HepG2 (cell line): ENCODE measurements at regions not wholly inside any gene's neighbourhood (a gene's known extent, or its start where the extent isn't known, plus 50 kb on each side); places are given as distances from the start of the nearest gene placed in this dataset.

Source experiments
- ATAC-seq: fragments of 200-7000 bp; cut with Tn5 transposase; 3 replicates; pipeline ENCODE4 v1.9.1; 2020; ENCODE audit warnings: mild to moderate bottlenecking, moderate library complexity
- BruUV-seq: library from RNA; stranded (reverse); fragments of 400-500 nt; replicated peaks from 2 replicates; lab custom pipeline; 2021; lab: Mats Ljungman, UMichigan
- CTCF ChIA-PET: fragments of 300-600 bp; formaldehyde crosslinking; extraction: SDS; loops from one replicate; lab custom pipeline; 2021; ENCODE audit warnings: low total read pairs, inconsistent platforms, low intra/inter-chr PET ratio; lab: Yijun Ruan, JAX
- POLR2A ChIA-PET: fragments of 350-600 bp; sonication (Branson Sonifier 250); formaldehyde crosslinking; loops from one replicate; lab custom pipeline; 2020; ENCODE audit warnings: antibody characterized with exemption, inconsistent platforms; lab: Yijun Ruan, JAX
- DNase-seq: peaks from one replicate; pipeline ENCODE4 v3.0.0-alpha.2; 2015; ENCODE audit warnings: low spot score
- FAIRE-seq: peaks from 3 replicates; lab custom pipeline; 2011; peaks lifted over from hg19 to GRCh38; lab: Jason Lieb, UNC
- H2AFZ ChIP-seq: one replicate; pipeline ENCODE4 v1.6.1; 2011; ENCODE audit warnings: low read length, inconsistent platforms
- H3K27ac ChIP-seq: fragments of 300-600 bp; 3 replicates; pipeline ENCODE4 v1.8.0; 2011; ENCODE audit warnings: mixed run types, mild to moderate bottlenecking, mixed read lengths, low read length, inconsistent platforms; ENCODE audit not compliant: insufficient read depth; ENCODE audit errors: extremely low read length
- H3K27me3 ChIP-seq, 2 experiments: fragments of 200-600 bp in 1 of 2; 2 replicates in 1 of 2; 3 replicates in 1 of 2; pipeline versions ENCODE4 v1.6.0 to v1.8.0; 2011; ENCODE audit warnings: low read length in 2 of 2, mild to moderate bottlenecking in 2 of 2, moderate library complexity in 2 of 2, inconsistent platforms in 1 of 2; ENCODE audit not compliant: insufficient read depth in 2 of 2, control insufficient read depth in 1 of 2
- H3K36me3 ChIP-seq, 2 experiments: fragments of 200-600 bp in 1 of 2; replicated peaks in 1 of 2; 2 replicates in 1 of 2; 3 replicates in 1 of 2; pipeline versions ENCODE4 v1.5.1 to v1.8.0; 2011; ENCODE audit warnings: low read length in 2 of 2, inconsistent platforms in 1 of 2; ENCODE audit not compliant: insufficient read depth in 2 of 2, control insufficient read depth in 1 of 2
- H3K4me1 ChIP-seq: 2 replicates; pipeline ENCODE4 v1.5.1; 2012; ENCODE audit warnings: low read length, inconsistent platforms; ENCODE audit not compliant: insufficient read depth
- H3K4me2 ChIP-seq: 2 replicates; pipeline ENCODE4 v1.6.0; 2011; ENCODE audit warnings: low read depth, low read length, inconsistent platforms
- H3K4me3 ChIP-seq, 3 experiments: fragments of 200-600 bp in 1 of 3; sonication (generic), shearing (Covaris generic) in 1 of 3; replicated peaks in 1 of 3; 2 replicates each; pipeline ENCODE4 v1.5.1; 2011 to 2016; ENCODE audit warnings: low read length in 3 of 3, inconsistent platforms in 2 of 3, low read depth in 2 of 3, mild to moderate bottlenecking in 2 of 3, control low read depth in 1 of 3, mixed read lengths in 1 of 3; ENCODE audit not compliant: insufficient read depth in 1 of 3
- H3K79me2 ChIP-seq: one replicate; pipeline ENCODE4 v1.6.1; 2011; ENCODE audit warnings: low read length, inconsistent platforms; ENCODE audit not compliant: insufficient read depth
- H3K9ac ChIP-seq: 2 replicates; pipeline ENCODE4 v1.6.0; 2011; ENCODE audit warnings: mild to moderate bottlenecking, low read depth, low read length, inconsistent platforms; ENCODE audit not compliant: insufficient read depth
- H3K9me3 ChIP-seq: 2 replicates; pipeline ENCODE4 v1.5.1; 2012; ENCODE audit warnings: mild to moderate bottlenecking, low read length
- H4K20me1 ChIP-seq: 2 replicates; pipeline ENCODE4 v1.6.0; 2011; ENCODE audit warnings: inconsistent platforms, mild to moderate bottlenecking, low read length, moderate library complexity; ENCODE audit not compliant: insufficient read depth
- ATAD3A ChIP-seq: sonication (generic); formaldehyde crosslinking; IDR thresholded peaks from 2 replicates; pipeline ENCODE4 v1.4.0; 2020; ENCODE audit warnings: missing genetic modification reagents
- CREBL2 ChIP-seq: sonication (generic); formaldehyde crosslinking; IDR thresholded peaks from 2 replicates; pipeline ENCODE4 v1.8.1; 2023; ENCODE audit warnings: missing genetic modification reagents, mild to moderate bottlenecking, borderline replicate concordance
- GABPB1 ChIP-seq: IDR thresholded peaks from 2 replicates; pipeline ENCODE4 v1.6.1; 2016; ENCODE audit warnings: mild to moderate bottlenecking, missing genetic modification reagents, moderate library complexity, missing compliant biosample characterization
- NCOR1 ChIP-seq: fragments of 200-600 bp; sonication (generic); IDR thresholded peaks from 2 replicates; pipeline ENCODE4 v1.7.0; 2017; ENCODE audit warnings: antibody characterized with exemption, low read length, borderline replicate concordance
- ONECUT2 ChIP-seq: sonication (generic); formaldehyde crosslinking; IDR thresholded peaks from 2 replicates; pipeline ENCODE4 v1.4.0; 2020; ENCODE audit warnings: missing genetic modification reagents
- POGK ChIP-seq: sonication (generic); formaldehyde crosslinking; conservative IDR thresholded peaks from 2 replicates; pipeline ENCODE4 v1.8.0; 2022; ENCODE audit warnings: mild to moderate bottlenecking, moderate library complexity, missing genetic modification reagents
- RAD51 ChIP-seq: fragments of 450-650 bp; IDR thresholded peaks from 2 replicates; pipeline ENCODE4 v1.6.1; 2016; ENCODE audit warnings: borderline replicate concordance
- SKI ChIP-seq: fragments of 450-650 bp; IDR thresholded peaks from one replicate; pipeline ENCODE4 v1.6.1; 2018; ENCODE audit warnings: mild to moderate bottlenecking; ENCODE audit not compliant: partially characterized antibody
- ZFYVE20 ChIP-seq: sonication (generic); formaldehyde crosslinking; IDR thresholded peaks from 2 replicates; pipeline ENCODE4 v1.8.0; 2023; ENCODE audit warnings: low read depth, mild to moderate bottlenecking, moderate library complexity, missing genetic modification reagents, borderline replicate concordance
- ZNF318 ChIP-seq: sonication (generic); formaldehyde crosslinking; IDR thresholded peaks from 2 replicates; pipeline ENCODE4 v1.4.0; 2020; ENCODE audit warnings: mild to moderate bottlenecking, missing genetic modification reagents
- ZNF629 ChIP-seq: sonication (generic); formaldehyde crosslinking; conservative IDR thresholded peaks from 2 replicates; pipeline ENCODE4 v1.5.0; 2020; ENCODE audit warnings: missing genetic modification reagents
- ZNF7 ChIP-seq: IDR thresholded peaks from 2 replicates; pipeline ENCODE4 v1.6.1; 2016; ENCODE audit warnings: missing biosample characterization, missing genetic modification reagents
- WGBS: methylation state at CpG from one replicate; pipeline ENCODE4 v1.1.6; 2017; ENCODE audit warnings: low lambda C conversion rate; 5-methylcytosine and 5-hydroxymethylcytosine counted together
- in situ Hi-C: cut with HindIII; loops from 2 replicates; pipeline ENCODE4 v1.10.0; 2017; ENCODE audit warnings: low pct_unique_long_range_greater_than_20kb; ENCODE audit not compliant: extremely low pct_ligation_motif_present
- intact Hi-C: fragments of 100-400 bp; cut with micrococcal nuclease; formaldehyde crosslinking; loops from one replicate; pipeline ENCODE4 v1.10.0; 2022; ENCODE audit not compliant: unreplicated experiment

- CTCF ChIA-PET = no interaction called here
- ATAC-seq (no peak), FAIRE-seq (no peak), DNase-seq (no peak)
- WGBS = 47% methylated on average over 2 of the region's 2 CpGs
- POLR2A ChIA-PET = no interaction called here
- Histone ChIP-seq H3K9ac (no peak overlapping the region), H2AFZ (no peak overlapping the region), H3K27ac (no peak overlapping the region), H3K4me3 (no peak overlapping the region), H3K4me1 (no peaks in the 10 kb centered on the region), H3K27me3 (no peaks in the 10 kb centered on the region), H4K20me1 (no peaks in the 10 kb centered on the region), H3K4me2 (no peak overlapping the region), H3K9me3 (peaks cover 67% of the 10 kb centered on the region), H3K36me3 (no peaks in the 10 kb centered on the region), H3K79me2 (no peaks in the 10 kb centered on the region)
- intact Hi-C loops = no loop called here
- TF ChIP-seq ZNF7 (CRISPR knock-in tag) (no peak), RAD51 (no peak), NCOR1 (no peak), ZFYVE20 (CRISPR knock-in tag) (no peak), ONECUT2 (CRISPR knock-in tag) (no peak), GABPB1 (CRISPR knock-in tag) (no peak), POGK (CRISPR knock-in tag) (no peak), CREBL2 (CRISPR knock-in tag) (no peak), SKI (no peak), ZNF318 (CRISPR knock-in tag) (no peak), ATAD3A (CRISPR knock-in tag) (no peak), ZNF629 (CRISPR knock-in tag) (no peak)
- in situ Hi-C loops = no loop called here
- BruUV-seq = no TSS peak
Observed at GRCh38 chr1:83491930-83492329, 507.0 kb downstream of the TTLL7 start.
